ENCODE measurements at regions not wholly inside any gene's neighbourhood (a gene's known extent, or its start where the extent isn't known, plus 50 kb on each side); places are given as distances from the start of the nearest gene placed in this dataset.

- DNase-seq (ENCODE audit: low read depth, low spot score), result no peak
- no peak overlapping the region for H2AFZ ChIP-seq (ENCODE audit: control insufficient read depth, low read length)
- H3K4me3 ChIP-seq (ENCODE audit: control insufficient read depth in 2 of 3, extremely low read depth in 1 of 3, insufficient read depth in 2 of 3, low read depth in 1 of 3, low read length in 3 of 3), result no peak overlapping the region
- H3K9me3 ChIP-seq (ENCODE audit: control insufficient read depth, low read depth, low read length), result no peaks in the 10 kb centered on the region
- no peaks in the 10 kb centered on the region for H3K4me1 ChIP-seq (ENCODE audit: control insufficient read depth, extremely low read depth, insufficient read depth, low read length)
- no peaks in the 10 kb centered on the region for H3K27me3 ChIP-seq (ENCODE audit: control insufficient read depth, extremely low read depth, insufficient read depth, low read length)
- no peaks in the 10 kb centered on the region for H4K20me1 ChIP-seq (ENCODE audit: control insufficient read depth, extremely low read depth, insufficient read depth, low read length)
- FAIRE-seq, result no peak
- H3K4me2 ChIP-seq (ENCODE audit: control insufficient read depth, extremely low read depth, insufficient read depth, low read depth, low read length), result no peak overlapping the region
- no peaks in the 10 kb centered on the region for H3K9me1 ChIP-seq (ENCODE audit: control insufficient read depth, extremely low read depth, insufficient read depth, low read length)
- TF ChIP-seq CTCF (optimal IDR thresholded peaks at IDR 0.05 in 1 of 3, IDR thresholded peaks at IDR 0.05 in 1 of 3, conservative IDR thresholded peaks at IDR 0.05 in 1 of 3; ENCODE audit: extremely low read depth in 1 of 3, insufficient read depth in 2 of 3, low read length in 3 of 3) (no peak), EZH2 (IDR thresholded peaks at IDR 0.05; ENCODE audit: low read length) (no peak)
- no peaks in the 10 kb centered on the region for H3K36me3 ChIP-seq (ENCODE audit: control insufficient read depth in 2 of 2, extremely low read depth in 1 of 2, insufficient read depth in 2 of 2, low read length in 2 of 2)
- H3K9ac ChIP-seq (ENCODE audit: control insufficient read depth, extremely low read depth, insufficient read depth, low read length), result no peak overlapping the region
- dilution Hi-C loops (cut with MboI; ENCODE audit: extremely low pct_ligation_motif_present, low sequenced_read_pairs), result no loop called here
- H3K79me2 ChIP-seq (ENCODE audit: control insufficient read depth, insufficient read depth, low read length), result no peaks in the 10 kb centered on the region
- no peak overlapping the region for H3K27ac ChIP-seq (ENCODE audit: control insufficient read depth, insufficient read depth, low read length)
Observed at GRCh38 chr11:109898592-109898991, 194.6 kb upstream of the ZC3H12C start.

- Histone ChIP-seq H3K4me2 (ENCODE audit: control insufficient read depth, extremely low read depth, insufficient read depth, low read depth, low read length) (no peak overlapping the region), H3K9me1 (ENCODE audit: control insufficient read depth, extremely low read depth, insufficient read depth, low read length) (no peaks in the 10 kb centered on the region), H2AFZ (ENCODE audit: control insufficient read depth, low read length) (no peak overlapping the region), H3K27ac (ENCODE audit: control insufficient read depth, insufficient read depth, low read length) (no peak overlapping the region), H3K9ac (ENCODE audit: control insufficient read depth, extremely low read depth, insufficient read depth, low read length) (no peak overlapping the region), H3K9me3 (ENCODE audit: control insufficient read depth, low read depth, low read length) (no peaks in the 10 kb centered on the region), H3K27me3 (ENCODE audit: control insufficient read depth, extremely low read depth, insufficient read depth, low read length) (no peaks in the 10 kb centered on the region), H3K79me2 (ENCODE audit: control insufficient read depth, insufficient read depth, low read length) (no peaks in the 10 kb centered on the region), H3K4me3 (ENCODE audit: control insufficient read depth in 2 of 3, extremely low read depth in 1 of 3, insufficient read depth in 2 of 3, low read depth in 1 of 3, low read length in 3 of 3) (no peak overlapping the region), H3K36me3 (ENCODE audit: control insufficient read depth in 2 of 2, extremely low read depth in 1 of 2, insufficient read depth in 2 of 2, low read length in 2 of 2) (no peaks in the 10 kb centered on the region), H4K20me1 (ENCODE audit: control insufficient read depth, extremely low read depth, insufficient read depth, low read length) (no peaks in the 10 kb centered on the region), H3K4me1 (ENCODE audit: control insufficient read depth, extremely low read depth, insufficient read depth, low read length) (no peaks in the 10 kb centered on the region)
- TF ChIP-seq EZH2 (IDR thresholded peaks at IDR 0.05; ENCODE audit: low read length), result no peak
- no peak for TF ChIP-seq CTCF (optimal IDR thresholded peaks at IDR 0.05 in 1 of 3, IDR thresholded peaks at IDR 0.05 in 1 of 3, conservative IDR thresholded peaks at IDR 0.05 in 1 of 3; ENCODE audit: extremely low read depth in 1 of 3, insufficient read depth in 2 of 3, low read length in 3 of 3)
- dilution Hi-C loops (cut with MboI; ENCODE audit: extremely low pct_ligation_motif_present, low sequenced_read_pairs), result no loop called here
- no peak for DNase-seq (ENCODE audit: low read depth, low spot score)
- no peak for FAIRE-seq
Observed at GRCh38 chr11:109902764-109903433, 190.3 kb upstream of the ZC3H12C start.
